HepG2 (cell line): ENCODE measurements at regions not wholly inside any gene's neighbourhood (a gene's known extent, or its start where the extent isn't known, plus 50 kb on each side); places are given as distances from the start of the nearest gene placed in this dataset.
A peak's percentile ranks its signal among the peaks of the same experiment; 100 is the strongest.
"Not testable (repeated sequence)": the region's sequence is repeated elsewhere in the genome, so short reads cannot be mapped to it uniquely, and the experiment has no call there.

ENCODE experiments used
- ATAC-seq: fragments of 200-7000 bp; cut with Tn5 transposase; 3 replicates; pipeline ENCODE4 v1.9.1; 2020; ENCODE audit warnings: mild to moderate bottlenecking, moderate library complexity
- BruUV-seq: library from RNA; stranded (reverse); fragments of 400-500 nt; replicated peaks from 2 replicates; lab custom pipeline; 2021; lab: Mats Ljungman, UMichigan
- CTCF ChIA-PET: fragments of 300-600 bp; formaldehyde crosslinking; extraction: SDS; loops from one replicate; lab custom pipeline; 2021; ENCODE audit warnings: low total read pairs, inconsistent platforms, low intra/inter-chr PET ratio; lab: Yijun Ruan, JAX
- POLR2A ChIA-PET: fragments of 350-600 bp; sonication (Branson Sonifier 250); formaldehyde crosslinking; loops from one replicate; lab custom pipeline; 2020; ENCODE audit warnings: antibody characterized with exemption, inconsistent platforms; lab: Yijun Ruan, JAX
- DNase-seq: peaks from one replicate; pipeline ENCODE4 v3.0.0-alpha.2; 2015; ENCODE audit warnings: low spot score
- FAIRE-seq: peaks from 3 replicates; lab custom pipeline; 2011; peaks lifted over from hg19 to GRCh38; lab: Jason Lieb, UNC
- H2AFZ ChIP-seq: one replicate; pipeline ENCODE4 v1.6.1; 2011; ENCODE audit warnings: low read length, inconsistent platforms
- H3K27ac ChIP-seq: fragments of 300-600 bp; 3 replicates; pipeline ENCODE4 v1.8.0; 2011; ENCODE audit warnings: mixed run types, mild to moderate bottlenecking, mixed read lengths, low read length, inconsistent platforms; ENCODE audit not compliant: insufficient read depth; ENCODE audit errors: extremely low read length
- H3K27me3 ChIP-seq, 2 experiments: fragments of 200-600 bp in 1 of 2; 2 replicates in 1 of 2; 3 replicates in 1 of 2; pipeline versions ENCODE4 v1.6.0 to v1.8.0; 2011; ENCODE audit warnings: low read length in 2 of 2, mild to moderate bottlenecking in 2 of 2, moderate library complexity in 2 of 2, inconsistent platforms in 1 of 2; ENCODE audit not compliant: insufficient read depth in 2 of 2, control insufficient read depth in 1 of 2
- H3K36me3 ChIP-seq, 2 experiments: fragments of 200-600 bp in 1 of 2; replicated peaks in 1 of 2; 2 replicates in 1 of 2; 3 replicates in 1 of 2; pipeline versions ENCODE4 v1.5.1 to v1.8.0; 2011; ENCODE audit warnings: low read length in 2 of 2, inconsistent platforms in 1 of 2; ENCODE audit not compliant: insufficient read depth in 2 of 2, control insufficient read depth in 1 of 2
- H3K4me1 ChIP-seq: 2 replicates; pipeline ENCODE4 v1.5.1; 2012; ENCODE audit warnings: low read length, inconsistent platforms; ENCODE audit not compliant: insufficient read depth
- H3K4me2 ChIP-seq: 2 replicates; pipeline ENCODE4 v1.6.0; 2011; ENCODE audit warnings: low read depth, low read length, inconsistent platforms
- H3K4me3 ChIP-seq, 3 experiments: fragments of 200-600 bp in 1 of 3; sonication (generic), shearing (Covaris generic) in 1 of 3; replicated peaks in 1 of 3; 2 replicates each; pipeline ENCODE4 v1.5.1; 2011 to 2016; ENCODE audit warnings: low read length in 3 of 3, inconsistent platforms in 2 of 3, low read depth in 2 of 3, mild to moderate bottlenecking in 2 of 3, control low read depth in 1 of 3, mixed read lengths in 1 of 3; ENCODE audit not compliant: insufficient read depth in 1 of 3
- H3K79me2 ChIP-seq: one replicate; pipeline ENCODE4 v1.6.1; 2011; ENCODE audit warnings: low read length, inconsistent platforms; ENCODE audit not compliant: insufficient read depth
- H3K9ac ChIP-seq: 2 replicates; pipeline ENCODE4 v1.6.0; 2011; ENCODE audit warnings: mild to moderate bottlenecking, low read depth, low read length, inconsistent platforms; ENCODE audit not compliant: insufficient read depth
- H3K9me3 ChIP-seq: 2 replicates; pipeline ENCODE4 v1.5.1; 2012; ENCODE audit warnings: mild to moderate bottlenecking, low read length
- H4K20me1 ChIP-seq: 2 replicates; pipeline ENCODE4 v1.6.0; 2011; ENCODE audit warnings: inconsistent platforms, mild to moderate bottlenecking, low read length, moderate library complexity; ENCODE audit not compliant: insufficient read depth
- DNMT1 ChIP-seq: sonication (generic); formaldehyde crosslinking; IDR thresholded peaks from 2 replicates; pipeline ENCODE4 v1.5.1; 2020; ENCODE audit warnings: mild to moderate bottlenecking, missing genetic modification reagents
- KLF13 ChIP-seq: sonication (generic); formaldehyde crosslinking; IDR thresholded peaks from 2 replicates; pipeline ENCODE4 v1.4.0; 2020; ENCODE audit warnings: mild to moderate bottlenecking, missing genetic modification reagents
- MAZ ChIP-seq, 2 experiments: sonication (generic) in 1 of 2; formaldehyde crosslinking in 1 of 2; IDR thresholded peaks; 2 replicates each; pipeline versions ENCODE4 v1.5.0 to v1.6.1; 2012 to 2020; ENCODE audit warnings: low read depth in 2 of 2, mild to moderate bottlenecking in 2 of 2, borderline replicate concordance in 1 of 2, improper control_type of control experiment in 1 of 2, low read length in 1 of 2, missing genetic modification reagents in 1 of 2, moderate library complexity in 1 of 2
- MEIS2 ChIP-seq: sonication (generic); formaldehyde crosslinking; IDR thresholded peaks from 2 replicates; pipeline ENCODE4 v1.9.0; 2021; ENCODE audit warnings: mild to moderate bottlenecking, missing genetic modification reagents
- MNT ChIP-seq: fragments of 450-650 bp; IDR thresholded peaks from 2 replicates; pipeline ENCODE4 v1.6.1; 2016
- NR2C2 ChIP-seq: sonication (generic); formaldehyde crosslinking; IDR thresholded peaks from 2 replicates; pipeline ENCODE4 v1.4.0; 2020; ENCODE audit warnings: missing genetic modification reagents, mild to moderate bottlenecking, moderate library complexity, borderline replicate concordance
- REXO4 ChIP-seq: sonication (generic); formaldehyde crosslinking; IDR thresholded peaks from 2 replicates; pipeline ENCODE4 v1.8.0; 2022; ENCODE audit warnings: missing genetic modification reagents, mild to moderate bottlenecking, borderline replicate concordance
- ZNF12 ChIP-seq: sonication (generic); formaldehyde crosslinking; IDR thresholded peaks from 2 replicates; pipeline ENCODE4 v1.5.0; 2020; ENCODE audit warnings: missing genetic modification reagents
- ZNF251 ChIP-seq: sonication (generic); formaldehyde crosslinking; IDR thresholded peaks from 2 replicates; pipeline ENCODE4 v1.9.0; 2021; ENCODE audit warnings: mild to moderate bottlenecking, missing genetic modification reagents
- WGBS: methylation state at CpG from one replicate; pipeline ENCODE4 v1.1.6; 2017; ENCODE audit warnings: low lambda C conversion rate; 5-methylcytosine and 5-hydroxymethylcytosine counted together
- in situ Hi-C: cut with HindIII; loops from 2 replicates; pipeline ENCODE4 v1.10.0; 2017; ENCODE audit warnings: low pct_unique_long_range_greater_than_20kb; ENCODE audit not compliant: extremely low pct_ligation_motif_present
- intact Hi-C: fragments of 100-400 bp; cut with micrococcal nuclease; formaldehyde crosslinking; loops from one replicate; pipeline ENCODE4 v1.10.0; 2022; ENCODE audit not compliant: unreplicated experiment

- TF ChIP-seq KLF13 (CRISPR knock-in tag) (no peak), NR2C2 (no peak), ZNF251 (CRISPR knock-in tag) (no peak)
Observed at GRCh38 chr14:83291714-83292113, 1758.1 kb upstream of the SEL1L start (continued).

- CTCF ChIA-PET, result no interaction called here
- Histone ChIP-seq H3K9ac (no peak overlapping the region), H3K27me3 (no peaks in the 10 kb centered on the region), H3K27ac (no peak overlapping the region), H3K4me2 (no peak overlapping the region), H3K9me3 (peaks cover 28% of the 10 kb centered on the region), H4K20me1 (no peaks in the 10 kb centered on the region), H3K4me1 (no peaks in the 10 kb centered on the region), H3K79me2 (no peaks in the 10 kb centered on the region), H3K36me3 (no peaks in the 10 kb centered on the region), H2AFZ (no peak overlapping the region), H3K4me3 (no peak overlapping the region)
- ATAC-seq (no peak), FAIRE-seq (no peak), DNase-seq (no peak)
- no TSS peak for BruUV-seq
- POLR2A ChIA-PET, result no interaction called here
- intact Hi-C loops (no loop called here), in situ Hi-C loops (no loop called here)
- WGBS, result 0% methylated on average over 1 of the region's 1 CpG
- TF ChIP-seq MAZ (IDR thresholded peaks at IDR 0.05; ENCODE audit: borderline replicate concordance, low read depth, low read length), result no peak
- no peak for TF ChIP-seq MAZ (CRISPR knock-in tag; IDR thresholded peaks at IDR 0.05; ENCODE audit: low read depth)
- no peak for TF ChIP-seq MEIS2 (CRISPR knock-in tag)
Observed at GRCh38 chr14:83294941-83295340, 1761.3 kb upstream of the SEL1L start.

DNA sequence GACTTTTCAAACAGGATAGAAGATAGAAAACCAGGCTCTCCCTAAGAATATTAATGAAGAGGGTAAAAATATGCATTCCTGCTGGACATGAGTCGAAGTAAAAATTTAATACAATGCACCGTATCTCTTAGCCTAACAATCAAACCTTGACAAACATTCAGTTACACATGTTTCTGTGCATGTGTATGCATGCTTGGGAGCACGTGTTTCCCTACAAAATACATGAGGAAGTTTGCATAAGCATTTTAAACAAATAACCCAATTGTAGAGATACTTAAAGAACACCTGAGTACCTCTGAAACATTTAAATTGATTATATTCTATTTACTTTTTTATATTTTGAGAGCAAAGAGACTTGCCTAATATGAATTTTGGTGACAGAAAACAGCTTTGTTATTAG, 1763.7 kb upstream of the SEL1L start:
- DNase-seq (no peak), FAIRE-seq (no peak), ATAC-seq (no peak)
- H3K27ac ChIP-seq, result no peak overlapping the region
- TF ChIP-seq MNT (peak; percentile 95), ZNF12 (CRISPR knock-in tag) (no peak), DNMT1 (CRISPR knock-in tag) (no peak), REXO4 (CRISPR knock-in tag) (no peak)
- no TSS peak for BruUV-seq
- ChIA-PET POLR2A (no interaction called here), CTCF (no interaction called here)
- peaks cover 17% of the 10 kb centered on the region for H3K9me3 ChIP-seq
- H3K4me3 ChIP-seq, result no peak overlapping the region
- in situ Hi-C loops (no loop called here), intact Hi-C loops (no loop called here)
- no peak overlapping the region for H3K4me2 ChIP-seq
- H3K36me3 ChIP-seq, result no peaks in the 10 kb centered on the region
- no peak overlapping the region for H3K9ac ChIP-seq
- H4K20me1 ChIP-seq, result no peaks in the 10 kb centered on the region
- 11% methylated on average over 3 of the region's 3 CpGs for WGBS
- no peaks in the 10 kb centered on the region for H3K4me1 ChIP-seq
- H3K27me3 ChIP-seq, result no peaks in the 10 kb centered on the region
- no peak overlapping the region for H2AFZ ChIP-seq
- H3K79me2 ChIP-seq, result no peaks in the 10 kb centered on the region

GRCh38 chr14:83298016-83298415, 1764.4 kb upstream of the SEL1L start:
- H3K27me3 ChIP-seq, BruUV-seq, ATAC-seq, H3K27ac ChIP-seq, FAIRE-seq, intact Hi-C loops, H3K4me3 ChIP-seq, H3K4me2 ChIP-seq, H2AFZ ChIP-seq, POLR2A ChIA-PET, H3K36me3 ChIP-seq, H3K9ac ChIP-seq, H3K79me2 ChIP-seq, H3K4me1 ChIP-seq, H4K20me1 ChIP-seq, DNase-seq, CTCF ChIA-PET, in situ Hi-C loops: not testable (repeated sequence)
- WGBS, result 0% methylated on average over 1 of the region's 2 CpGs
- H3K9me3 ChIP-seq, result peaks cover 17% of the 10 kb centered on the region
